ENCODE measurements at regions not wholly inside any gene's neighbourhood (a gene's known extent, or its start where the extent isn't known, plus 50 kb on each side); places are given as distances from the start of the nearest gene placed in this dataset.
A peak's percentile ranks its signal among the peaks of the same experiment; 100 is the strongest.

DNA sequence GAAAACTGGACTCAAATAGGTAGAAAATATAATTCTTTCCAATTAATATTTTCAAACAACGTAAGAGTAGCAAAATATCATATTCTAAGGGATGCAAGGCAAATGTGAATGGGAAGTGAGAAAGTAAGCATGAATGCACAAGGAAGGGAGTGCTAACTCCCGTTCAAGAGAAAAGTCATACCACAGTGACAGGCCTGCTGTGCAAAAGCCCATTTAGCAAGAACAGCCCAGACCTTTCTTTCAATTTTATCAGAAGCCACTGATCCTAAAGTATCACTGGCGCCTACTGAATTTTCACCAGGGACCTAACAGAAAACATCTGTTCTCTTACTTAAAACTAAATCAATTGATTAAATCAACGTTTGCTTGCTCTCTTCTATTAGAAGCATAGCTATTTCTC lies 157.9 kb upstream of the DKK2 start:
- no peak for DNase-seq (ENCODE audit: low read depth)
- H3K4me3 ChIP-seq (ENCODE audit: control insufficient read depth, low read depth, low read length) = no peak overlapping the region
- TF ChIP-seq, protein P1, sequence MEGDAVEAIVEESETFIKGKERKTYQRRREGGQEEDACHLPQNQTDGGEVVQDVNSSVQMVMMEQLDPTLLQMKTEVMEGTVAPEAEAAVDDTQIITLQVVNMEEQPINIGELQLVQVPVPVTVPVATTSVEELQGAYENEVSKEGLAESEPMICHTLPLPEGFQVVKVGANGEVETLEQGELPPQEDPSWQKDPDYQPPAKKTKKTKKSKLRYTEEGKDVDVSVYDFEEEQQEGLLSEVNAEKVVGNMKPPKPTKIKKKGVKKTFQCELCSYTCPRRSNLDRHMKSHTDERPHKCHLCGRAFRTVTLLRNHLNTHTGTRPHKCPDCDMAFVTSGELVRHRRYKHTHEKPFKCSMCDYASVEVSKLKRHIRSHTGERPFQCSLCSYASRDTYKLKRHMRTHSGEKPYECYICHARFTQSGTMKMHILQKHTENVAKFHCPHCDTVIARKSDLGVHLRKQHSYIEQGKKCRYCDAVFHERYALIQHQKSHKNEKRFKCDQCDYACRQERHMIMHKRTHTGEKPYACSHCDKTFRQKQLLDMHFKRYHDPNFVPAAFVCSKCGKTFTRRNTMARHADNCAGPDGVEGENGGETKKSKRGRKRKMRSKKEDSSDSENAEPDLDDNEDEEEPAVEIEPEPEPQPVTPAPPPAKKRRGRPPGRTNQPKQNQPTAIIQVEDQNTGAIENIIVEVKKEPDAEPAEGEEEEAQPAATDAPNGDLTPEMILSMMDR (IDR thresholded peaks at IDR 0.05; ENCODE audit: control insufficient read depth, insufficient read depth, low read depth, low read length, missing control alignments) = no peak

DNA sequence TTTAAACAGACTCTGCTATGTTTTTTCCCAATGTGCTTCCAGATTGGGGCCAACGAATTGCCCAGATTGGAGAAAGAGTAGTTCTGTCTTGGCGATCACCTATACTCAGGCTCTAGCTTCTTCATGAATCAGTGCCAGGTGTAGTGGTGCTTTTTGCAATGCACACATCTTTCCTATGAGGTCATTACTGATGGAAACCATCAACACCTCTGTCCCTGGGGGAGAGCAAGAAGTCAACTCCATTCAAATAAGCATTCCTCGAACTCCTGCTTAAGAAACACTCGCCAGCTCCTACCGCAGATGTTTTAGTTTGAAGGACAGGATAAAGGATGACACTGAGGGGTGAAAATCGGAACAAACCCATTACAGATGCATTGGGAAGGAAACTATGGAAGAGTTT lies 156.5 kb upstream of the DKK2 start:
- TF ChIP-seq, protein P1 (IDR thresholded peaks at IDR 0.05; ENCODE audit: control insufficient read depth, insufficient read depth, low read depth, low read length, missing control alignments) = no peak
- no peak overlapping the region for H3K4me3 ChIP-seq (ENCODE audit: control insufficient read depth, low read depth, low read length)

DNA sequence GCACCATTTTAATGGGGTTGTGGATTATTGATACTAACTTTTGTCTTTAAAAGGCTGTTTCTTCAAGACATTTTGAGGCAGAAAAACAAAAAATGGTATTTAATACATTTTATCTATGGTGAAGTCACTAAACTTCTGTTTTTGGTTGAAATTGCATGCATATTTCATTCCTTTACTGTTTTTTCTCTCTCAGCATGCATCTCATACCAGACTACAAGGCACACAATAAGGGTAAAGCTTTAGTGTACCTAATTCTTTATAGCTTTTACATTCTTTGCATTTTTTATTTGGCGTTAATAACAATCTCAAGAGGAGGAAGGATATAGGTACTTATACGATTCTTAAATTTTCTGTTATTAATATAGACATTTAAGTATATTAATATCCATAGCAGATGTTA lies 151.0 kb upstream of the DKK2 start:
- H3K4me3 ChIP-seq (ENCODE audit: control insufficient read depth, low read depth, low read length) = no peak overlapping the region
- TF ChIP-seq, protein P1 (IDR thresholded peaks at IDR 0.05; ENCODE audit: control insufficient read depth, insufficient read depth, low read depth, low read length, missing control alignments) = no peak
- DNase-seq (ENCODE audit: low read depth) = no peak

More for the DNA sequence above, 156.5 kb upstream of the DKK2 start:
- DNase-seq (ENCODE audit: low read depth) = no peak

DNA sequence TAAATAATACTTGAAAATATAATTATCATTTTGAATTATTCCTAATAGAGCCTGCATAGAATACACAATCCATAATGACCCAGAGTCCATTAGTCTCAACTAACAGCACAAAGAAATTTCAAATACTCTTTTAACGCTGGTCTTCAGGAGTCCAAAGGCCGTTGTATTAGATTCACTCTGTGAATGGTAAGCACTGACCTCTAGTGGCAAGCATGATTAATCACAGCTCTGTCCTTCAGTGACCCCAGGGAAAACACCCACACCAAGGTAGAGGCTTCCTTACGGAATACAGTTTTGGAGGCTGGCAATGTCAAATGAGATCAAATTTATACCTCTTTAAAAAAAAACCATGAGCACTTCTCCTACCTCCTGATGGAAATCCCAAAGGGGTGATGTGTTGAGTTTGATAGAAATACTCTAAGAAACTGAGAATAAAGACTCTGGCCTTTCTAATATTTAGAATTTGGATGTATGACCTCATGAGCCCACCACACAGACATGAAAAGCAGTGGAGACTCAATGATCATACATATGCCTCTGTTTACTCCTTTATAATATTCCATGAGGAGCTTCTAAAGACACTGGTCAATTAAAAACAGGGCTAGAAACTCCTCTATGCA lies 147.2 kb upstream of the DKK2 start:
- no peak overlapping the region for H3K4me3 ChIP-seq (ENCODE audit: control insufficient read depth, low read depth, low read length)
- TF ChIP-seq, protein P1 (IDR thresholded peaks at IDR 0.05; ENCODE audit: control insufficient read depth, insufficient read depth, low read depth, low read length, missing control alignments) = peak; percentile 72
- DNase-seq (ENCODE audit: low read depth) = peak; percentile 29

- TF ChIP-seq, protein P1 (IDR thresholded peaks at IDR 0.05; ENCODE audit: control insufficient read depth, insufficient read depth, low read depth, low read length, missing control alignments) = no peak
- H3K4me3 ChIP-seq (ENCODE audit: control insufficient read depth, low read depth, low read length) = no peak overlapping the region
- no peak for DNase-seq (ENCODE audit: low read depth)
Observed at GRCh38 chr4:107182347-107182746, 146.2 kb upstream of the DKK2 start.

DNA sequence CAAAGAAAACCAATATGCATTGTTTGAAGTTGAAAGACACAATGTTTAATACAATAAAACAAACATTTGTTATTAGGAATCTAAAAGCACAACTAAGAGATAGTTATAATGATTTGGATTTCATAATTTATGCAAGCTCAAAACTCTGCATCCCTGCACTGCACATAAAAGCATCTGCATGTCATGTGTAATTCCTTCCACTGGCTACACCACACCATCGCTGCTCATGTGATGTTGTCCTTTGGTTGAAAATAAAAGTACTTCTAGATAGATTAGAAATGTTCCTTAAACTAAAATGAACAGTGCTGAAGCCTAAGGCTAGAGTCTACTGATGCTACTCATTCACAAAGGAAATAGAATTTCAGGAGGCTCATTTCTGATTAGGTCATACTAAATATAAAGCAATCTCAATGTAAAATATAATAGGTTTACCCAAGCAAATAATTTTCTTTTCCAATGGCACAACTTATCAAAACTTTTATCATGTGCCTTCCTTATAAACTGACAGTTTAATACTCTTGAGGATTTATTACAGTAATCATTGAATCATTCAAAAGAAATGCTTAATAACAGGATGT lies 130.8 kb upstream of the DKK2 start:
- TF ChIP-seq, protein P1 (IDR thresholded peaks at IDR 0.05; ENCODE audit: control insufficient read depth, insufficient read depth, low read depth, low read length, missing control alignments) = no peak
- H3K4me3 ChIP-seq (ENCODE audit: control insufficient read depth, low read depth, low read length) = no peak overlapping the region
- DNase-seq (ENCODE audit: low read depth) = no peak

Measured in AG09309 (cell line).